Brain microvascular endothelial cell (primary cell): ENCODE measurements at regions not wholly inside any gene's neighbourhood (a gene's known extent, or its start where the extent isn't known, plus 50 kb on each side); places are given as distances from the start of the nearest gene placed in this dataset.
"Not testable (repeated sequence)": the region's sequence is repeated elsewhere in the genome, so short reads cannot be mapped to it uniquely, and the experiment has no call there.

ENCODE experiments used
- DNase-seq: peaks from one replicate; pipeline ENCODE4 v3.0.0-alpha.2; 2020
- H3K27ac ChIP-seq: fragments of 250-450 bp; sonication (Bioruptor Pico); 2 replicates; pipeline ENCODE4 v1.5.1; 2020; ENCODE audit warnings: mild to moderate bottlenecking, moderate library complexity
- H3K27me3 ChIP-seq: fragments of 250-450 bp; sonication (Bioruptor Pico); replicated peaks from 2 replicates; pipeline ENCODE4 v1.5.1; 2020; ENCODE audit warnings: mild to moderate bottlenecking
- H3K36me3 ChIP-seq: fragments of 250-450 bp; sonication (Bioruptor Pico); replicated peaks from 2 replicates; pipeline ENCODE4 v1.5.1; 2020; ENCODE audit warnings: mild to moderate bottlenecking
- H3K4me3 ChIP-seq: 2 replicates; pipeline ENCODE4 v1.5.1; 2011; ENCODE audit warnings: low read depth, mild to moderate bottlenecking, control low read depth, low read length, moderate library complexity
- CTCF ChIP-seq: IDR thresholded peaks from 2 replicates; pipeline ENCODE4 v1.5.1; 2011; ENCODE audit warnings: low read depth, mild to moderate bottlenecking, moderate library complexity, low read length, control low read depth, inconsistent platforms; ENCODE audit errors: missing control alignments
- in situ Hi-C: cut with HindIII; loops from 2 replicates; pipeline ENCODE4 v1.10.0; 2017; ENCODE audit warnings: low sequenced_read_pairs, low pct_ligation_motif_present

GRCh38 chr6:140269591-140270165, 895.2 kb upstream of the CITED2 start:
- in situ Hi-C loops: no loop called here
- H3K36me3 ChIP-seq: no peaks in the 10 kb centered on the region
- no peak overlapping the region for H3K4me3 ChIP-seq
- no peak for DNase-seq
- no peaks in the 10 kb centered on the region for H3K27me3 ChIP-seq
- TF ChIP-seq CTCF: no peak
- no peak overlapping the region for H3K27ac ChIP-seq

GRCh38 chr6:140264431-140264830, 890.0 kb upstream of the CITED2 start:
- DNase-seq: no peak
- in situ Hi-C loops: no loop called here
- TF ChIP-seq CTCF: no peak
- no peaks in the 10 kb centered on the region for H3K27me3 ChIP-seq
- no peak overlapping the region for H3K4me3 ChIP-seq
- no peak overlapping the region for H3K27ac ChIP-seq
- H3K36me3 ChIP-seq: no peaks in the 10 kb centered on the region

GRCh38 chr6:140258302-140258701, 883.9 kb upstream of the CITED2 start:
- H3K36me3 ChIP-seq, H3K27ac ChIP-seq, H3K4me3 ChIP-seq, in situ Hi-C loops, H3K27me3 ChIP-seq: not testable (repeated sequence)
- peak; percentile 34 for DNase-seq

- H3K27ac ChIP-seq: no peak overlapping the region
- no peaks in the 10 kb centered on the region for H3K27me3 ChIP-seq
- H3K4me3 ChIP-seq: no peak overlapping the region
- TF ChIP-seq CTCF: no peak
- DNase-seq: no peak
- in situ Hi-C loops: no loop called here
- H3K36me3 ChIP-seq: no peaks in the 10 kb centered on the region
Observed at GRCh38 chr6:140256248-140256647, 881.8 kb upstream of the CITED2 start.

GRCh38 chr6:140253096-140253495, 878.6 kb upstream of the CITED2 start:
- H3K36me3 ChIP-seq: no peaks in the 10 kb centered on the region
- no peak for DNase-seq

GRCh38 chr6:140252099-140252498, 877.7 kb upstream of the CITED2 start:
- in situ Hi-C loops: no loop called here
- H3K4me3 ChIP-seq: no peak overlapping the region
- no peak overlapping the region for H3K27ac ChIP-seq
- no peak for TF ChIP-seq CTCF
- H3K27me3 ChIP-seq: no peaks in the 10 kb centered on the region
- DNase-seq: no peak
- no peaks in the 10 kb centered on the region for H3K36me3 ChIP-seq

More at GRCh38 chr6:140253096-140253495, 878.6 kb upstream of the CITED2 start:
- no peak overlapping the region for H3K27ac ChIP-seq
- in situ Hi-C loops: no loop called here
- no peak for TF ChIP-seq CTCF
- H3K27me3 ChIP-seq: no peaks in the 10 kb centered on the region
- no peak overlapping the region for H3K4me3 ChIP-seq
